SK-N-SH treated with all-trans-retinoic acid at 6 μM for 48 hours (cell line): ENCODE measurements at regions not wholly inside any gene's neighbourhood (a gene's known extent, or its start where the extent isn't known, plus 50 kb on each side); places are given as distances from the start of the nearest gene placed in this dataset.

Experiments
- ATAC-seq: fragments of 200-7000 bp; cut with Tn5 transposase; 3 replicates; pipeline ENCODE4 v1.9.1; 2020; ENCODE audit warnings: mild to moderate bottlenecking, moderate library complexity
- ARNTL ChIP-seq: fragments of 450-650 bp; formaldehyde crosslinking; IDR thresholded peaks from 2 replicates; pipeline ENCODE4 v1.5.0; 2020; ENCODE audit warnings: low read depth, mild to moderate bottlenecking, moderate library complexity, borderline replicate concordance
- BACH2 ChIP-seq: fragments of 250-450 bp; sonication (Bioruptor Pico); IDR thresholded peaks from 2 replicates; pipeline ENCODE4 v1.9.0; 2021; ENCODE audit warnings: mild to moderate bottlenecking, borderline replicate concordance
- CSDC2 ChIP-seq: fragments of 250-450 bp; sonication (Bioruptor Pico); IDR thresholded peaks from 2 replicates; pipeline ENCODE4 v1.5.0; 2020; ENCODE audit warnings: mild to moderate bottlenecking, moderate library complexity
- ESRRG ChIP-seq: fragments of 250-450 bp; sonication (Bioruptor Pico); IDR thresholded peaks from 2 replicates; pipeline ENCODE4 v1.6.1; 2021; ENCODE audit warnings: mild to moderate bottlenecking
- GLIS3 ChIP-seq: fragments of 250-450 bp; sonication (Bioruptor Pico); IDR thresholded peaks from 2 replicates; pipeline ENCODE4 v1.5.0; 2020; ENCODE audit warnings: mild to moderate bottlenecking, moderate library complexity
- ISL1 ChIP-seq: fragments of 250-450 bp; sonication (Bioruptor Pico); IDR thresholded peaks from 2 replicates; pipeline ENCODE4 v2.1.2; 2022; ENCODE audit warnings: mild to moderate bottlenecking, moderate library complexity
- OSR1 ChIP-seq: fragments of 250-450 bp; sonication (Bioruptor Pico); IDR thresholded peaks from 2 replicates; pipeline ENCODE4 v1.8.0; 2022; ENCODE audit warnings: moderate library complexity, mild to moderate bottlenecking, inconsistent platforms
- PATZ1 ChIP-seq: fragments of 250-450 bp; sonication (Bioruptor Pico); IDR thresholded peaks from 2 replicates; pipeline ENCODE4 v1.8.0; 2020; ENCODE audit warnings: mild to moderate bottlenecking, moderate library complexity, borderline replicate concordance
- PPARA ChIP-seq: fragments of 250-450 bp; sonication (Bioruptor Pico); IDR thresholded peaks from 2 replicates; pipeline ENCODE4 v1.5.0; 2020; ENCODE audit warnings: mild to moderate bottlenecking, borderline replicate concordance
- RARB ChIP-seq: fragments of 250-450 bp; sonication (Bioruptor Pico); IDR thresholded peaks from 2 replicates; pipeline ENCODE4 v1.8.0; 2021; ENCODE audit warnings: mild to moderate bottlenecking, moderate library complexity
- SNAI2 ChIP-seq: fragments of 250-450 bp; sonication (Bioruptor Pico); IDR thresholded peaks from 2 replicates; pipeline ENCODE4 v1.5.0; 2020; ENCODE audit warnings: mild to moderate bottlenecking, moderate library complexity
- TCF4 ChIP-seq: fragments of 250-450 bp; sonication (Bioruptor Pico); IDR thresholded peaks from 2 replicates; pipeline ENCODE4 v1.8.0; 2021; ENCODE audit warnings: mild to moderate bottlenecking, moderate library complexity, borderline replicate concordance
- TOX ChIP-seq: fragments of 250-450 bp; sonication (Bioruptor Pico); IDR thresholded peaks from 2 replicates; pipeline ENCODE4 v1.8.0; 2021; ENCODE audit warnings: mild to moderate bottlenecking, moderate library complexity, borderline replicate concordance
- ZC3H10 ChIP-seq: fragments of 250-450 bp; sonication (Bioruptor Pico); IDR thresholded peaks from 2 replicates; pipeline ENCODE4 v1.5.1; 2021; ENCODE audit warnings: mild to moderate bottlenecking, moderate library complexity
- ZFP3 ChIP-seq: fragments of 250-450 bp; sonication (Bioruptor Pico); IDR thresholded peaks from 2 replicates; pipeline ENCODE4 v1.5.0; 2020; ENCODE audit warnings: mild to moderate bottlenecking, moderate library complexity
- ZFP30 ChIP-seq: fragments of 450-650 bp; formaldehyde crosslinking; IDR thresholded peaks from 2 replicates; pipeline ENCODE4 v1.5.0; 2022; ENCODE audit warnings: mild to moderate bottlenecking, moderate library complexity
- ZNF565 ChIP-seq: fragments of 450-650 bp; formaldehyde crosslinking; conservative IDR thresholded peaks from 2 replicates; pipeline ENCODE4 v1.5.0; 2020; ENCODE audit warnings: low read depth, mild to moderate bottlenecking, moderate library complexity
- ZNF70 ChIP-seq: fragments of 450-650 bp; formaldehyde crosslinking; IDR thresholded peaks from 2 replicates; pipeline ENCODE4 v1.5.0; 2020; ENCODE audit warnings: mild to moderate bottlenecking, moderate library complexity
- ZNF8 ChIP-seq: fragments of 450-650 bp; formaldehyde crosslinking; IDR thresholded peaks from 2 replicates; pipeline ENCODE4 v1.5.0; 2020; ENCODE audit warnings: mild to moderate bottlenecking, moderate library complexity
- TF ChIP-seq, protein P1 (sequence below): fragments of 250-450 bp; sonication (Bioruptor Pico); IDR thresholded peaks from 2 replicates; pipeline ENCODE4 v1.5.1; 2021; ENCODE audit warnings: mild to moderate bottlenecking, moderate library complexity
- TF ChIP-seq, protein P2 (sequence below): fragments of 250-450 bp; sonication (Bioruptor Pico); IDR thresholded peaks from 2 replicates; pipeline ENCODE4 v1.8.0; 2021; ENCODE audit warnings: low read depth, mild to moderate bottlenecking, moderate library complexity, borderline replicate concordance
- TF ChIP-seq, protein P3 (sequence below): fragments of 250-450 bp; sonication (Bioruptor Pico); IDR thresholded peaks from 2 replicates; pipeline ENCODE4 v1.5.0; 2020; ENCODE audit warnings: mild to moderate bottlenecking, moderate library complexity

DNA sequence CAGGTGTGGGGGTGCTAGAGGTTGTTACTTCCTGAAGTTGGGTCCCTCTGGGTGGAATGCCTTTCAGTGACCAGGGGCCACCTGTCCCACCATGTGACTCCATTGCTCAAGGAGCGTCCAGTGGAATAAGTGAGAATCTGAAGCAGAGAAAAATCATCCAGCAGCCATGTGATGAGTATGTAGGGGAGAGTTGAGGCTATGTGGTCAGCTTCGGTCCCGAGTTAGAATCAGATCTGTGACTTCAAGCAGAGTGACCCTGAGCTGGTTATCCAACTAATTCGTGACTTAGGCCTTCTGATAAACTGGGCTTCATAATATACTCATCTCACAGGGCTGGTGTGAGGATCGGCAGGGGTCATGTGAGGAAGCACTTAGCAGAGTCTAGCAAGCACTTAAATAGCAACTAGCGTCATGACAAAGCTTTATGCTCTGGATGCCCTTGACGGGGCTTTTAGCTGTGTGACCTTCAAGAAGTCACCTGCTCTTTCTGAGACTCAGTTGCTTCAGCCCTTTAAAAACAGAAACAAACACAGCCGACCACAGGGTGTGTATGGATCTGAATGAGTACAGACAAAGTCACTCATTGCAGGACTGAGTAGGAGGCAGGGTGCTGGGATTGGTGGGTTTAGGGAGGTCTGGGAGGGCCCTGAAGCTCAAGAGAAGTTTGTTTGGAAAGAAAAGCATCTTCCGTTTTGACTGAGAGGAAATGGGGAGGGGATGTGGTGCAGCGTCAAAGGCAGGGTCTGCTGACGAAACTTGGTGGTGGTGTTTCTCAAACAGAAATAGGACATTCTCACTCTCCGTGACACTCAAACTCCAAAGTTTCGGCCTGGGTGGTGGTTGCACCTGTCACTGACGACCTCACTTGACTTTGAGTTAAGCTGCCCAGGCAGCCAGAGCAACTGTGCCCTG lies 264.0 kb upstream of the CXCR4 start:
- no peak for TF ChIP-seq ESRRG (CRISPR knock-in tag)
- no peak for TF ChIP-seq GLIS3 (CRISPR knock-in tag)
- no peak for TF ChIP-seq OSR1 (CRISPR knock-in tag)
- TF ChIP-seq, protein P1, sequence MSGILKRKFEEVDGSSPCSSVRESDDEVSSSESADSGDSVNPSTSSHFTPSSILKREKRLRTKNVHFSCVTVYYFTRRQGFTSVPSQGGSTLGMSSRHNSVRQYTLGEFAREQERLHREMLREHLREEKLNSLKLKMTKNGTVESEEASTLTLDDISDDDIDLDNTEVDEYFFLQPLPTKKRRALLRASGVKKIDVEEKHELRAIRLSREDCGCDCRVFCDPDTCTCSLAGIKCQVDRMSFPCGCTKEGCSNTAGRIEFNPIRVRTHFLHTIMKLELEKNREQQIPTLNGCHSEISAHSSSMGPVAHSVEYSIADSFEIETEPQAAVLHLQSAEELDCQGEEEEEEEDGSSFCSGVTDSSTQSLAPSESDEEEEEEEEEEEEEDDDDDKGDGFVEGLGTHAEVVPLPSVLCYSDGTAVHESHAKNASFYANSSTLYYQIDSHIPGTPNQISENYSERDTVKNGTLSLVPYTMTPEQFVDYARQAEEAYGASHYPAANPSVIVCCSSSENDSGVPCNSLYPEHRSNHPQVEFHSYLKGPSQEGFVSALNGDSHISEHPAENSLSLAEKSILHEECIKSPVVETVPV = no peak
- no peak for TF ChIP-seq PPARA
- no peak for TF ChIP-seq ARNTL (CRISPR knock-in tag)
- no peak for TF ChIP-seq ISL1 (CRISPR knock-in tag)
- no peak for TF ChIP-seq ZFP3 (CRISPR knock-in tag)
- no peak for TF ChIP-seq ZFP30 (CRISPR knock-in tag)
- TF ChIP-seq, protein P2, sequence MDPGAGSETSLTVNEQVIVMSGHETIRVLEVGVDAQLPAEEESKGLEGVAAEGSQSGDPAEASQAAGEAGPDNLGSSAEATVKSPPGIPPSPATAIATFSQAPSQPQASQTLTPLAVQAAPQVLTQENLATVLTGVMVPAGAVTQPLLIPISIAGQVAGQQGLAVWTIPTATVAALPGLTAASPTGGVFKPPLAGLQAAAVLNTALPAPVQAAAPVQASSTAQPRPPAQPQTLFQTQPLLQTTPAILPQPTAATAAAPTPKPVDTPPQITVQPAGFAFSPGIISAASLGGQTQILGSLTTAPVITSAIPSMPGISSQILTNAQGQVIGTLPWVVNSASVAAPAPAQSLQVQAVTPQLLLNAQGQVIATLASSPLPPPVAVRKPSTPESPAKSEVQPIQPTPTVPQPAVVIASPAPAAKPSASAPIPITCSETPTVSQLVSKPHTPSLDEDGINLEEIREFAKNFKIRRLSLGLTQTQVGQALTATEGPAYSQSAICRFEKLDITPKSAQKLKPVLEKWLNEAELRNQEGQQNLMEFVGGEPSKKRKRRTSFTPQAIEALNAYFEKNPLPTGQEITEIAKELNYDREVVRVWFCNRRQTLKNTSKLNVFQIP (CRISPR knock-in tag) = no peak
- no peak for TF ChIP-seq TCF4 (CRISPR knock-in tag)
- TF ChIP-seq ZNF70 = no peak
- no peak for ATAC-seq

DNA sequence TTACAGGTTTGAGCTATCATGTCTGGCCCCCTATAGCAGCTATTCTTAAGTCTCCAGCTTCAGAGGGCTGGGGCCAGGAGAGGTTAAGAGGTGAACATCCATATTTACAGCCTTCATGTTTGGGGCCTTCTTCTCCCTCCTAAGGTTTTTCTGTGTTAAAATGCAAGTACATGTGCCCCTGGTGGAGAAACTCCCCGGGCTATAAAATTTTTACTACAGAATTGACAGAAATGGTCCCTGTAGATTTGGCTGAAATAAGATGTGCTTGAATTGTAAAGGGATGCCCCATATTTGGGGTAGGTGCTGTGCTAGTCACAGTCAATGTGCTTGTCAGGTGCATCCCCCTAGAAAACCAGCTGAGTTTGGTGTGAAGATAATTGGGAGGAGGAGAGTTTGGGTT lies 263.3 kb upstream of the CXCR4 start:
- TF ChIP-seq GLIS3 (CRISPR knock-in tag) (no peak), ZC3H10 (no peak), TOX (CRISPR knock-in tag) (no peak), OSR1 (CRISPR knock-in tag) (no peak), ARNTL (CRISPR knock-in tag) (no peak), TCF4 (CRISPR knock-in tag) (no peak), ZNF8 (CRISPR knock-in tag) (no peak), RARB (CRISPR knock-in tag) (no peak), ISL1 (CRISPR knock-in tag) (no peak), PPARA (no peak), SNAI2 (CRISPR knock-in tag) (no peak), ZNF565 (CRISPR knock-in tag) (no peak), ZNF70 (no peak), ZFP30 (CRISPR knock-in tag) (no peak), CSDC2 (no peak), PATZ1 (CRISPR knock-in tag) (no peak), BACH2 (no peak)
- TF ChIP-seq, protein P1 = no peak
- TF ChIP-seq, protein P3, sequence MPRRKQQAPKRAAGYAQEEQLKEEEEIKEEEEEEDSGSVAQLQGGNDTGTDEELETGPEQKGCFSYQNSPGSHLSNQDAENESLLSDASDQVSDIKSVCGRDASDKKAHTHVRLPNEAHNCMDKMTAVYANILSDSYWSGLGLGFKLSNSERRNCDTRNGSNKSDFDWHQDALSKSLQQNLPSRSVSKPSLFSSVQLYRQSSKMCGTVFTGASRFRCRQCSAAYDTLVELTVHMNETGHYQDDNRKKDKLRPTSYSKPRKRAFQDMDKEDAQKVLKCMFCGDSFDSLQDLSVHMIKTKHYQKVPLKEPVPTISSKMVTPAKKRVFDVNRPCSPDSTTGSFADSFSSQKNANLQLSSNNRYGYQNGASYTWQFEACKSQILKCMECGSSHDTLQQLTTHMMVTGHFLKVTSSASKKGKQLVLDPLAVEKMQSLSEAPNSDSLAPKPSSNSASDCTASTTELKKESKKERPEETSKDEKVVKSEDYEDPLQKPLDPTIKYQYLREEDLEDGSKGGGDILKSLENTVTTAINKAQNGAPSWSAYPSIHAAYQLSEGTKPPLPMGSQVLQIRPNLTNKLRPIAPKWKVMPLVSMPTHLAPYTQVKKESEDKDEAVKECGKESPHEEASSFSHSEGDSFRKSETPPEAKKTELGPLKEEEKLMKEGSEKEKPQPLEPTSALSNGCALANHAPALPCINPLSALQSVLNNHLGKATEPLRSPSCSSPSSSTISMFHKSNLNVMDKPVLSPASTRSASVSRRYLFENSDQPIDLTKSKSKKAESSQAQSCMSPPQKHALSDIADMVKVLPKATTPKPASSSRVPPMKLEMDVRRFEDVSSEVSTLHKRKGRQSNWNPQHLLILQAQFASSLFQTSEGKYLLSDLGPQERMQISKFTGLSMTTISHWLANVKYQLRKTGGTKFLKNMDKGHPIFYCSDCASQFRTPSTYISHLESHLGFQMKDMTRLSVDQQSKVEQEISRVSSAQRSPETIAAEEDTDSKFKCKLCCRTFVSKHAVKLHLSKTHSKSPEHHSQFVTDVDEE = no peak
- TF ChIP-seq, protein P2 (CRISPR knock-in tag) = no peak
- ATAC-seq = no peak
